ENCODE measurements at regions not wholly inside any gene's neighbourhood (a gene's known extent, or its start where the extent isn't known, plus 50 kb on each side); places are given as distances from the start of the nearest gene placed in this dataset.
"Not testable (repeated sequence)": the region's sequence is repeated elsewhere in the genome, so short reads cannot be mapped to it uniquely, and the experiment has no call there.

DNA sequence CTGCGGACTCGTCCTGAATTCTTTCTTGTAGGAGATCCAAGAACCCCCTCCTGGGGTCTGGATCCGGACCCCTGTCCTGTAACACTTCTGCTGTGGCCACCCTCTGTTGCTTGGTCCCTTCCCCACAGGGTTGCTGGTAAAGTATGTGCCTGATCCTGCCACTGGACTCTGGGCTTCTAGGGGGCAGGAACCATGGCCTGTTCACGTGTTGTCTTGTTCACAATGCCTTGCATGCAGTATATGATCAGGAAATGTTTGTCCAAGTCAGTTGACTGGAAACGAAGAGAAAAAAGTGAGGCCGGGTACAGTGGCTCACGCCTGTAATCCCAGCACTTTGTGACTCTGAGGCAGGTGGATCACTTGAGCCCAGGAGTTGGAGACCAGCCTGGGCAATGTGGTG is 139.3 kb upstream of the ALDH1B1 start:
- no peak for DNase-seq

DNA sequence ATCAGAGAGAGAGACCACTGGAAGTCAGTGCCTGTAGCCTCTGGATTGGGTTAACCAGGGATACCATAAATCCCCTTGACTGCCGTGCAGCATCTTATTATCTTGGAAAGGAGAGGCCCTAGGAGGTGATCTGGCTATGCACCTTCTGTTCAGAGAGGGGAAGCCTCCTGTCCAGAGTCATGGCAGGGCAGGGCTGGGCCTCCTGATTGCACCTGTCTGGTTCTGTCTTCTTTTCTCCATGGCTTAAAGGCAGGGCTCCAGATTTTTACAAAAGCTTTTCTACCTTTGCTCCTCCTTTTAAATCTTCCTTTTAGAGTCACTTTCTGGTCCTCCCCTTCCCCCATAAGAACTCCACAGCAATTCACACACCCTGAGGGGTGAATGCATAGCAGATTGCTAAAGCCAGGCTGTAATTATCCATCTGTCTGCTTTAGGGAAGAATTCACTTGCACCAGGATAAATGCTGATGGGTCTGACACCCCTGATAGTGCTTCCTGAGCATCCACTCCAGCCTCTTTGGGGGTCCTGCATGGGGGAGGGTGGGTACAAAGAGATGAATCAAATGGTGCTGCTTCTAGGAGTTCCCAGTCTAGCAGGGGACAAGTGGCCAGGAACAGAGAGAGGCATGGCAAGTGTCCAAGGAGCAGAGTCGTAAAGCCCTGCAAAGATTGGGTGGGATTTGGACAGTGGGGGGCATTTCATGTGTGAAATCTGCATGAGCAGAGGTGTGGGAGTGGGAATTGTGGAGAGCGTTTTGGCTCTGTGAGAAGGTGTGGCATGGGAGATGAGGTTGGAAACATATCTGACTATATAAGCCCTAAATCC is 141.3 kb upstream of the ALDH1B1 start:
- no peak for DNase-seq

DNA sequence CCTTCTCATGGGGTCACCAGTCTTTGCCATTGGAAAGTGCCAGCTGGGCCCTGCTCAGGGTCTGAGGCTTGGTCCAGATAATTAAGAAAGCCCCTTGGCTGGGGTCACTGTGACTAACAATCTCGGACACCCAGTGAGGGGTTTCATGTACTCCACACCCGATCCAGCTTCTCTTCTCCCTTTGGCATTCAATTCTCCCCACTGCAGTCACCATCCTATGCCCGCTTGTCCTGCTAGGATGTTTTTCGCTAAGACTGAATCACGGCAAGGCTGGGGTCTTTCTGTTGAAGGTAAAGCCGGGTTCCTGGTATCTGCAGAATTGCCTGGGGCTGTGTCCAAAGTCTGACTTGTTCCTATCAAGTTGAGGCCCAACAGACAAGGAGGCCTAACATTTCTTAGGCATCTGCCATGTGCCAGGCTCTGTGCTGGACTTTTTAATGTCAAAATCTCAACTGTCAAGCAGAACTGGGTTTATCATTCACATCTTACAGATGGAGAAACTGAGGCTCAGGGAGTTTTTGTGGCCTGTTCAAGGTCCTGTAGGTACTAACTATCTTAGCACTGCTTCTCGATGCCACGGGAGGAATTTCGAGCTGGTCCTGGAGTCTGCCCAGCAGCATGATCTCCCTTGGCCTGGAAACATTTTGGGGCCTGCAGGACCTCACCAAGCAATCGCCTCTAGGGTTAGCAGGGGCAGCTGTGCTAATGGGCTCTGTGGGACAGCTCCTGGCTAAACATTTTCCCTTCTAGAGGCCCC is 142.0 kb upstream of the ALDH1B1 start:
- no peak for DNase-seq

DNA sequence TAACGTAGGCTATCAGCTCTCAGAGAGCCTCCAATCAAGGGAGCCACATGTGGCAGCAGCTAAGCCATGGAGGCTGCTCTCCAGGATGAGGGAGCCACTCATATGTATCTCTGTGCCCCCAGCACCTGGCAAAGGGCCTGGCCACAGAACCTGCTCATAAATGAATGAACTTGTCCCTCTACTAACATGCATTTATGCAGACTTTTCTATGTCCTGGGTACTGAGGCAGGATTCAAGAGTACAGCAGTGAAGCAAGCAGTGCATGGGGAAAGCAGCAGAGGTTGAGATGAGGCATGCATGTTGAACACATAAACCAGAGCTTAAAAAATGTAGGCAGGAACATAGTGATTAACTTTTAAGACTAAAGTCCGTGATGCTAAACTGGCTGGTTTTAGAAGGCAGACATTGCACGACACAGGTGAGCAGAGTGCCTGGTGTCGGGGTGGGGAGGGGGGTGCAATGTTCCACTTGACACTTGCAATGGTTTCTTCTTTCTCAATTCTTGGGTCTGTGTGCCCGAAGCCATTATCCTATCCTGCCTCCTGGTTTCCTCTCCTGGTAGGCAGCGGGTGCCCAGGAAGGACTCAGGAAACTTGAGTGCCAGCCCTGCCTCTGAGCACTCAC is 142.8 kb upstream of the ALDH1B1 start:
- no peak for DNase-seq

DNA sequence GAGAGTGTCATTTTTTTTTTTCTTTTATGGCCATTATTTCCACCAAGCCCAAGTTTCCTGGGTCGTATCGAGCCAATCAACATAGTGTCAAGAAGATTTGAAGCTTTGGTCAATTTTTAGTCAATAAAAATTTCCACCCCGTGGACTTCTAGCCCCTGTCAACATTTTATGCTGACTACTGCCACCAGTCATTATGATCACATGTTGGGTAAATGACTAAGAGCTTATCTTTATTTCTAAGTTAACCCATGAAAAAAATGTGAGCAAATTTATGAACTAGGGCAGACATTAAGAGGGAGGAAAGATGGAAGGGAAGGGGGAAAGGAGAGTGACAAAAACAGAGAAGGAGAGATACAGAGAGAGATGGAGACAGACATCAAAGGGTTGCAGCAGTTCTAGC is 143.5 kb upstream of the ALDH1B1 start:
- DNase-seq: no peak

DNA sequence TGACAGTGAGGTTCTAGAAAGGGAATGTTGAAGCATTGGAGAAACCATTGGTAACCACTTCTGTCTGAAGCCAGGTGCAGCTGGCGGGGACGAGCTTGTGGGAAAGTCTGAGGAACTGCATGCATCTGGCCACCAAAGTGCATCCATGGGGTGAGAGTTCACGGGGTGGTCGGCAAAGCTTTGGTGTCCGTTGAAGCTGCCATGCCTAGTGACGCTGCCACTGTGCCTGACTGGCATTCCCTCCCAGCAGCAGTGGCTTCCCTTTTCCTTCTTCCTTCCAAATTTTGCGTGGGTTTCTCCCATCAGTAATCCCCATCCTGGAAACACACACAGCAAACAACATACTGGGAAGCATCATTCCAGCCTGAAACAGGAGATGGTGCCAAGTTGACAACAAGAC is 145.7 kb upstream of the ALDH1B1 start:
- no peak for DNase-seq

DNA sequence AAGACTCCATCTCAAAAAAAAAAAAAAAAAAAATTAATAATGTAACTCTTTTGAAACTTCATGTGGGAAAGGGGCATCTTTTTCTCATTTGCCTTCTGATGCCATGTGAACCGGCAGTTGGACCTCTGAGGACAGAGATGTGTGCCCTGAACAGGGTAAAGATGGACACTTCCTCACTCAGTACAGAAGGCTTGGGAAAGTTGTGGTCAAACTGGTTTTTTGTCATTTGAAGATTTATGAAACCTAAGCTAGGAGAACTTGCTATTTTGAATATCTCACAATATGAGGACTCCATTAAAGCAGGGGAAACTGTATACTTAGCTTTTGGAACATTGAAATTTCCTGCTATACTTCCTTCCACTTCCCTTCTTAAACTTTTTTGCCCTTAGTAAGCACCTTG is 147.5 kb upstream of the ALDH1B1 start:
- DNase-seq: no peak

DNA sequence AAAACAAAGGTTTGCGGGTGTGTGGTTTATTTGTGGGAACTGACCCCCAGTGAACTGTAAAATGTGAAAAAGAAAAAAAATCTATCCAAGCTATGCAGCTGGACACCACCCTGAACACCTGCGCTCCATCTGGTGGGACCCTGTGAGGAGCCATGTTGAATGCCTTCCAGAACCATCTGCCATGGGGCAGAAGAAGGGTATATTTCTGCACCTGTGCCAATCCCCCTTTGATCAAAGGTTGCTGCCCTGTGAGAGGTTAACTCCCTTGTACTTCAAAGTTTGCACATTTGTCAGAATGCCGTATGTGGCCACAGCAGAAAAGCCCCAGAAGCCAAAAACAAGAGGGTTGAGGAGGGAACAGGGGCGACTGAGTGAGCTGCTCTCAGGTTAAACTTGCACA is 148.5 kb upstream of the ALDH1B1 start:
- no peak for DNase-seq

DNA sequence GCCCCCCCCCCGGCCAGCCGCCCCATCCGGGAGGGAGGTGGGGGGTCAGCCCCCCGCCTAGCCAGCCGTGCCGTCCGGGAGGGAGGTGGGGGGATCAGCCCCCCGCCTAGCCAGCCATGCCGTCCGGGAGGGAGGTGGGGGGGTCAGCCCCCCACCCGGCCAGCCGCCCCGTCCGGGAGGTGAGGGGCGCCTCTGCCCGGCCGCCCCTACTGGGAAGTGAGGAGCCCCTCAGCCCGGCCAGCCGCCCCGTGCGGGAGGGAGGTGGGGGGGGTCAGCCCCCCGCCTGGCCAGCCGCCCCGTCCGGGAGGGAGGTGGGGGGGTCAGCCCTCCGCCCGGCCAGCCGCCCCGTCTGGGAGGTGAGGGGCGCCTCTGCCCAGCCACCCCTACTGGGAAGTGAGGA is 150.4 kb upstream of the ALDH1B1 start:
- DNase-seq: not testable (repeated sequence)

DNA sequence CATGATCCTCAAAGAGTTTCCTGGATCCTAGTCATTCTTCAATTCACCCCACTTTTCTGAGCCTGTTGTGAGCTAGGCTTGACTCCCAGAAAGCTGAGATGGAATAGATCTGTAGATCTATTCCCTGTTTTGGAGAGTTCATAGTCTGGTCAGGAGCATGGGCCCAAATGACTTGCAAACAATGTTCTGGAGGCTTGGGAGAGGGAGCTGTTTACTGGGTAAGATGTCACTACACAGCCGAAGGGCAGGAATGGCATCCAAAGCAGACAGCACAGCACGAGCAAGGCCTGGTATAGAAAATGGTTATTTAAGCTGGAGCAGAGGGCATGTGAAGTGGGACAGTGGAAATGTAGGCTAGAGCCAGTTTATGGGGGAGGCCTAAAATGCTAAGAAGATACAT is 152.5 kb upstream of the ALDH1B1 start:
- DNase-seq: no peak

DNA sequence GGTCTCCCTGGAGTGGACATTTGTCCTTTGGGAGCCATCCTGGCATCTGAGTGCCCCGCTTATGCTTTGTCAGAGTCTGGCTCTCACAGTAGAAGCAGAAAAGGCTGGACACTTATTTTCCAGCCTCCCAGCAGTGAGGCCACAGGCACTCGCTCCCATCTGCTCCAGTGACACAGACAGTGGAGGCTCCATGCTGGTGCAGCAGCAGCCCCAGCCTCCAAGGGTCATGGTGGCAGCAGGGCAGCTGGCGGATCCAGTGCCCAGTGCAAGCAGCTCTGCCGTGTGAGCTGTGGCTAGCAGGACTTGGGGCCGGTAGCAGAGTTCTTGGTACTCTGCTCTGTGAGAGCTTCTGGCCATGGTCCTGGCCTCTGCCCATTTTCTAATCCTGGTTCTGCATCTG is 157.3 kb upstream of the ALDH1B1 start:
- DNase-seq: no peak

DNA sequence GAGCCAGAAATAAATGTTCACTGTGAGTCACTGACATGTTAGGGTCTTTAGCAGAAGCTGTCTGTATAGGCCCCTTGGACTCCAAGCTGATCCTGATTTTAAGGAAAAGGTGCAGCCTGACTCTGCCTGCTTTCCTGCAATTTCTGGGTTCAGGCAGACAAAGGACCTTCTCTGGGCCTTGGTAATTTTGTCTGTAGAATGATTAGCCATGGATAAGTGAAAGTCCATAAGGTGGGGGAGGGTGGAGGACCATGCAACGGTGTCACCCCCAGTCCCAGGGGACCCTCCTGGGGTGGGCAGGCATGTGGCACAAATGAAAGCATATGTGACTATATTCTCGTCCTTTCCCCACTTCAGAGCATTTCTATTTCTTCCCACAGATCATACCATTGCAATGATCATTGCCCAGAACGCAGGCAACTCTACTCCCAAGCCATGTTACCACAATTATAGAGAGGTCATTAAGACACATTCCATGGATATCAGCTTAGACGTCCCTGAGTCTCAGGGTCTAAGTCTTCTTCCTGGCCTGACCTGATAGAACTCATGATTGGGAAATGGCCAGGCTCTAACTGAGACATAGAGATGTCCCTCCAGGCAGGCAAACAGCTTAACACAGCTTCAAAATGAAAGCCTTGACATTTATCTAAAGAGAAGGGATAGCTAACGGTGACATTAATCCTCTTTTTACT is 157.9 kb upstream of the ALDH1B1 start:
- no peak for DNase-seq

DNA sequence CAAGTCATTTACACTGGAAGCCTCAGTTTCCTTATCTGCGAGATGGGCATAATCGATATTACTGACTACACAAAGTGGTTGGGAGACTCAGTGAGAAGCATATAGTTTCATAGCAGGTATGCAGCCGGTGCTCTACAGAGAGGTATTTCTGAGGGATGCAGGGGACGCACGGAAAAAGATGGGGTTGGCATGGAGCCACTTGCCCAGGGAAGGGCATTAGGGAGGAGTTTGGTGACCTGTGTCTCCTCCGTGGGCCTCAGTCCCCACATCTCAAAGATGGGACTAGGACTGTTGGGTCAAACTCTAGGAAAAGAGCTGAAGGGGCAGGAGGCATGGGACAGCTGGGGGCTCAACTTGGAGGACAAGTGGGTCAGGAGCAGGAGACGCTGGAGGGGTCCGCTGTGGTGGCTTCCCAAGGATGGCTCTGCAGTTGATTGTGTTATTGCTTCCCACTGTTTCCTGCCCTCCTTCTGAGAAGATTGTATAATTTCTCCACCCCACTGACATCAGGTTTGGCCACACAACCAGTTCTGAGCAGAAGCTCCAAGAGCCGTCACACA is 158.6 kb upstream of the ALDH1B1 start:
- no peak for DNase-seq

DNA sequence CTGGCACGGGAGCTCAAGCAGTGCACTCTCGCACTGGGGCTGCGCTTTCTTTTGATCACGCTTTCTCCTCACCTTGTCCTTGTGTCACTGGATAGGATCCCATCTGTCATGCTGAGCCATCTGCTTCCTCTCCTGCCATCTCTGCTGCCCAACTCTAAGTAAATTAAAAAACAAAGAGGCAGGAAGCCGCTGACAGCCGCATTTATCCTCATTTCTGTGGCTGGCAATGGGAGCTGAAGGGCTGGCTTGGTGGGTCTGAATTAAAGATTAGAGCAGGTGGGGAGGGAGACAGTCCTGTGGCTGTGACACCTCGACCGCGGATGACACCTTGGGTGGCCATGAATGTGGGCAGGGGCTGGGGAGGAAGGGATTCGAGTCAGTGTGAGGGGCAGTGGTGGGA is 159.2 kb upstream of the ALDH1B1 start:
- no peak for DNase-seq

DNA sequence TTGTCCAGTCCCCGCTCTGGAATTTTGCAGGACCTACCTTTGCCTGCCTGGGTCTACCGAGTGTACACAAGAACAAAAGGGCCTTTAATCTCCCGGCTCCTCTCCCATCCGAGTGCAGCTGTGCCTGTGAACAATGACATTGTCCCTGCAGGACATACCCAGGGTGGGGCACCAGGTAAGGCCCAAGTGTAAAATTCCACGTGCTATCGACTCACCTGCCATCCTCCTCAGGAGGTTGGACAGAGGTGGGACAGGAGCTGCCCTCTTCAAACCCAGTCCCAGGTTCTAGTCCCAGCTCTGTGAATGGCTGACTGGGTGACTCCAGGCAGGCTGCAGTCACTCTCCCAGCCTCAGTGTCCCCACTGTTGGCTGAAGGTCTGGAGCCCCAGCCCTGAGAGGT is 159.6 kb upstream of the ALDH1B1 start:
- no peak for DNase-seq

DNA sequence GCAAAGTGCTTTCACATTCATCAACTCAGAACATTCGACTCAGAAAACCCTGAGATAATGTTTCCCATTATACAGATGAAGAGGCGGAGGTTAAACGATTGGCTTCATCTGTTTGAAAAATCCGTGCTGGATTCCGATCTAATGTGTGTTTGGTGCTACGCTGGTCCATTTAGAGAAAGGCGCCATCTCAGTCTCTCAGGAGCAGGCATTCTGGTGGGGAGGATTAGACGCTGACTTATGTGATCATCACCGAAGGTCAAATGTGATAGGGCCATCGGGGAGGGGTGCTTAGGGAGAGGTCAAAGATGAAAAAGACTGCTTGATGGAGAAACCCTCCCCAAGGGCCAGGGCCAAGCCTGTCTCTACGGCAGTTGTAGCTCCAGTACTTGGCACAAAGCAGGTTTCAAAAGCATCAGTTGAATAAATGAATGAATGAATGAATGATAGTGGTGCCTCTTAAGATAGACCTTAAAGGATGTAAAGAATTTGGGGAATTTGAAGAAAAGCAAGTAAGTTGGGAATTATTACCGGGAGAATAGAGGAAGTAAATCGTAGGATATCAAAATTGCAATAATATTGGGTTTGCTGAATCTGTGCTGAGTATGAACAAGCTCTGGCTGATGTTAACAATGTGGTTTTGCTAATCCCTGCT is 160.6 kb upstream of the SHB start:
- DNase-seq: no peak

DNA sequence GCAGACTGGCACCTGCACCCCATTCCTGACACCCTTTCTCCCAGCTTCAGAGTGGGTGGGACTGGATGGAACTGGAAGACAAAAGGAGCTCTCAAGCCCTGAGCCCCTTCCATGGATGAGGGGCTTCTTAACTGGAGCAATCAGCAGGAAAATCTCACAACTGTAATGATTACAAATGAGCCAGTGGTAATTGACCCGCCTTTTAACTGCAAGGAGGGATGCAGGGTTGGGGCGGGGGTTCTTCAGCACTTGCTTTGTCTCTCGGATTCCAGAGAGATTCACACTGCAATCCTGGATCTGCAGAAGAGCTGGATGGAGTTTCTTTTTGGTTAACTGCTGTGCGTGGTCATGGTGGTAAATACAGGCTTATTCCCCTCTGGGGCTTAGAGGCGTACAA is 160.1 kb upstream of the SHB start:
- DNase-seq: no peak

DNA sequence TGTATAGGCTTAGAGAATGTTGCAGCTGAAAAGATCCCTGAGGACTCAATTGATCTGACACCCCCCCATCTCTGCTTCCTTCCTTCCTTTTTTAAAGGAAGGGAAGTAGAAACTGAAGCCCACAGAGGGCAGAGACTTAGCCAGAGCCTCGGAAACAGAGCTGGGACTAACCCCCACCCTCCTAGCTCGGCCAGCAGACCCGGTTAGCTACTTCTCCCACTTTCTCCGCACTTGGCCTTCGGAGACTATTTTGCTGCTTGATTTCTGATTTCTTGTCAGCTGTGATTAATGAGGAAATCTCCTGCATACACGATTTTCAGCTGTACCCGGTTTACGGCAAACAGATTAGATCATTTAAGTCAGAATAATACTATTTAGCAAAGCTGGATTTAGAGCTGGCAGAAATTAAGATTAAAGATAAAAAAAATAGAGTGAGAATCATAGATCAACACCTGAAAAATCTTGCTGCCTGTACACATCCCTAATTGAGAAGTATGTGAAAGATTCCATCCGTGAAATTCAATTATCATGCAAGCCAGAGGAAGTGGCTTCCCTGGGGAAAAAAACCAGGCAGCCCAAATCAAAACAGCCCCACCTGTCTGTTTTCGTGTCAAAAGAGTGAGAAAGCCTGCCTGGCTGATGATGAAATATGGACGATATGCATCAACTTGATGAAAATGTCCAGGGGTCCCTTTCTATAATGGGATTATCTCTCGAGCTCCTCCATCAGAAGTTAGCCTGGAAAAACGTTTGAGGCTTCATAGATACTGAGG is 159.5 kb upstream of the SHB start:
- no peak for DNase-seq

DNA sequence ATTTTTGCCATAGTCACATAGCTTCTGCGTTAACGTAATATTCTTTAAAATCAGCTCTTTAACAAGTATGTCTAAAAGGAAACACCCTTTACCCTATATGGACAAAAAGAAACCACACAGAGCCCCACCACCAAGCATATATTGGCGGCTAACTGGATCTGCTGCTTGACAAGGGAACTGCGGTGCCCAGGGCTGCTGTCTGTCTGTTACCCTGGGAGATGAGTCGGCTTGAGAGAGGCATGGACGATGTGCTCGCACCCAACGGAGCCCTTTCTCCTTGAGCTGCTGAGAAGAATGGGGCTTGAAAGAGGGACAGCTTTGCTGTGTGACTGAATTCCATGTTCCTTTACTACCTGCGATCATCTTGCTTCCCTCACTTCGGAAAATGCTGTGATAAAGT is 158.6 kb upstream of the SHB start:
- peak; percentile 34 for DNase-seq

DNA sequence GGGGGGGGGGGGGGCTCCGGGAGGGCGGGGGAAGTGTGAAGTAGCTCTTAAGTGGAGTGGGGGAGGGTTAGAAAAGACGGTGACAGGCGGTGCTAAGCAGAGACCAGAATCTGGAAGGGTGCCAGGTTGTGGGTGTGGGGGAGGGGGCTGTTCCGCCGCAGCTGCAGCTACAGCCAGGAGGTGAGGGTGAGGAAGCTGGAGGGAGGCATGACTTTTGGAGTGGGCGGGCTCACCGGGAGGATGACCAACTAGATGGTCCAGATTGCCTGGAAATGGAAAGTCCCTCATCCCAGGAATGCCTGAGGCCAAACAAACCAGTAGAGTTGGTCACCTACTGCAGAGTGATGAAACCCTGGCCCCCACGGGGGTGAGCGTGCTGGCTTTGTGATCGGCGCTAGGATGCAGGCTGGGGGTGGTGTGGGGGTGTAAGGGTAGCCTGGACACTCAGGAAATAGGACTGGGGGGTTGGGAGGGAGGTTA is 158.1 kb upstream of the SHB start:
- peak; percentile 76 for DNase-seq

DNA sequence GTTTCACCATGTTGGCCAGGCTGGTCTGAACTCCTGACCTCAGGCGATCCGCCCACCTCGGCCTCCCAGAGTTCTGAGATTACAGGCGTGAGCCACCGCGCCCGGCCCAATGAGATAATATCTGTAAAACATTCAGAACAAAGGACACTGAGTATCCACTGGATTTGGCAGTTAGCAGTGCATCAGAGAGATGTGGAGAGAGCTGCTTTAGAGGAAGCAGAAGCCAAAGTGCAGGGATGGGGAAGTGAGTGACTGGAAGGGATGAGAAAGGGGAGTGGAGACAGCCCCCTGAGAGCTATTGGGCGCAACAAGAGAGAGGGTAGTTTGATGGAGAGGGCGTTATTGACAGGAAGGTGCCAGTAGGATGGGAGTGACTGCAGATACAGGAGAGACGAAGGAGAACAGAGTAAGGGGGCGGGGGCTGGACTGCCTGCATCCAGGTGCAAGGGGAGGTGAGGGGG is 157.5 kb upstream of the SHB start:
- no peak for DNase-seq

Measured in CD4-positive, alpha-beta T cell treated with Interleukin-6 for 4 hours (primary cell).